GM23338 (cell line): ENCODE measurements at regions not wholly inside any gene's neighbourhood (a gene's known extent, or its start where the extent isn't known, plus 50 kb on each side); places are given as distances from the start of the nearest gene placed in this dataset.

ENCODE experiments used
- ATAC-seq: fragments of 200-7000 bp; cut with Tn5 transposase; 3 replicates; pipeline ENCODE4 v1.9.1; 2020
- DNase-seq: peaks from one replicate; pipeline ENCODE4 v3.0.0-alpha.2; 2015; ENCODE audit warnings: low spot score
- H2AFZ ChIP-seq: fragments of 200-600 bp; sonication (generic); 2 replicates; pipeline ENCODE4 v1.8.0; 2016; ENCODE audit warnings: antibody characterized with exemption, mild to moderate bottlenecking, moderate library complexity
- H3F3A ChIP-seq: fragments of 200-600 bp; sonication (generic); replicated peaks from 2 replicates; pipeline ENCODE4 v1.8.0; 2017; ENCODE audit warnings: antibody characterized with exemption, mixed run types, low read depth
- H3K27ac ChIP-seq: fragments of 200-600 bp; sonication (generic); 2 replicates; pipeline ENCODE4 v1.6.1; 2016; ENCODE audit warnings: low read depth
- H3K27me3 ChIP-seq: fragments of 200-600 bp; sonication (generic); 2 replicates; pipeline ENCODE4 v1.8.0; 2016; ENCODE audit warnings: mild to moderate bottlenecking, mixed run types, moderate library complexity; ENCODE audit not compliant: insufficient read depth
- H3K36me3 ChIP-seq: fragments of 200-600 bp; sonication (generic); 2 replicates; pipeline ENCODE4 v1.8.0; 2016; ENCODE audit warnings: mild to moderate bottlenecking; ENCODE audit not compliant: insufficient read depth
- H3K4me1 ChIP-seq: fragments of 200-600 bp; sonication (generic); 2 replicates; pipeline ENCODE4 v1.8.0; 2016; ENCODE audit warnings: mild to moderate bottlenecking, moderate library complexity; ENCODE audit not compliant: insufficient read depth
- H3K4me2 ChIP-seq: fragments of 200-600 bp; sonication (generic); 2 replicates; pipeline ENCODE4 v1.7.1; 2017; ENCODE audit warnings: mixed run types
- H3K4me3 ChIP-seq: fragments of 200-600 bp; sonication (generic); 2 replicates; pipeline ENCODE4 v1.6.1; 2016; ENCODE audit warnings: mixed run types
- H3K79me2 ChIP-seq: fragments of 200-600 bp; sonication (generic); replicated peaks from 2 replicates; pipeline ENCODE4 v1.8.0; 2017; ENCODE audit warnings: mild to moderate bottlenecking; ENCODE audit not compliant: insufficient read depth
- H3K9me2 ChIP-seq: fragments of 200-600 bp; sonication (generic); 2 replicates; pipeline ENCODE4 v1.8.0; 2017; ENCODE audit not compliant: insufficient read depth
- H4K20me1 ChIP-seq: fragments of 200-600 bp; sonication (generic); replicated peaks from 2 replicates; pipeline ENCODE4 v1.8.0; 2017; ENCODE audit warnings: mild to moderate bottlenecking; ENCODE audit not compliant: insufficient read depth
- H3K27ac Mint-ChIP-seq: 2 replicates; pipeline ENCODE4 v1.8.0; 2020; ENCODE audit warnings: inconsistent platforms, mild to moderate bottlenecking, moderate library complexity, mixed read lengths
- H3K27me3 Mint-ChIP-seq: 3 replicates; pipeline ENCODE4 v1.8.0; 2022; ENCODE audit warnings: low read depth, mild to moderate bottlenecking, moderate library complexity, mixed read lengths, inconsistent platforms; ENCODE audit not compliant: insufficient read depth, poor library complexity
- H3K36me3 Mint-ChIP-seq: 3 replicates; pipeline ENCODE4 v1.8.0; 2021; ENCODE audit warnings: low read depth, mild to moderate bottlenecking, inconsistent platforms, moderate library complexity, mixed read lengths
- H3K4me1 Mint-ChIP-seq: 3 replicates; pipeline ENCODE4 v1.8.0; 2020; ENCODE audit warnings: mild to moderate bottlenecking, inconsistent platforms, mixed read lengths
- H3K4me3 Mint-ChIP-seq: 3 replicates; pipeline ENCODE4 v1.8.0; 2021; ENCODE audit warnings: moderate library complexity, mild to moderate bottlenecking, inconsistent platforms, mixed read lengths
- H3K9me3 Mint-ChIP-seq: 3 replicates; pipeline ENCODE4 v1.8.0; 2020; ENCODE audit warnings: moderate library complexity, mild to moderate bottlenecking, inconsistent platforms, mixed read lengths
- CREB1 ChIP-seq: fragments of 250-450 bp; sonication (Bioruptor Pico); IDR thresholded peaks from 2 replicates; pipeline ENCODE4 v1.5.0; 2020; ENCODE audit warnings: low read depth, mild to moderate bottlenecking, moderate library complexity
- ETS1 ChIP-seq: IDR thresholded peaks from 2 replicates; pipeline ENCODE4 v1.6.1; 2016; ENCODE audit warnings: antibody characterized with exemption
- EZH2 ChIP-seq: fragments of 200-600 bp; sonication (generic); IDR thresholded peaks from one replicate; pipeline ENCODE4 v1.8.0; 2017; ENCODE audit warnings: antibody characterized with exemption, mild to moderate bottlenecking, low read depth; ENCODE audit not compliant: unreplicated experiment
- EZH2phosphoT487 ChIP-seq: fragments of 200-600 bp; sonication (generic); IDR thresholded peaks from one replicate; pipeline ENCODE4 v1.8.1; 2018; ENCODE audit warnings: antibody characterized with exemption; ENCODE audit not compliant: unreplicated experiment
- JUNB ChIP-seq: IDR thresholded peaks from one replicate; pipeline ENCODE4 v1.6.1; 2016; ENCODE audit warnings: antibody characterized with exemption; ENCODE audit not compliant: unreplicated experiment
- NANOG ChIP-seq: IDR thresholded peaks from 2 replicates; pipeline ENCODE4 v1.6.1; 2016; ENCODE audit warnings: antibody characterized with exemption, borderline replicate concordance
- POLR2AphosphoS5 ChIP-seq: IDR thresholded peaks from 2 replicates; pipeline ENCODE4 v1.6.1; 2016; ENCODE audit warnings: antibody characterized with exemption, low read depth
- REST ChIP-seq: IDR thresholded peaks from one replicate; pipeline ENCODE4 v1.6.1; 2018; ENCODE audit warnings: antibody characterized with exemption; ENCODE audit not compliant: unreplicated experiment
- STAT1 ChIP-seq: IDR thresholded peaks from one replicate; pipeline ENCODE4 v1.6.1; 2016; ENCODE audit warnings: antibody characterized with exemption; ENCODE audit not compliant: unreplicated experiment
- ZNF114 ChIP-seq: fragments of 250-450 bp; sonication (Bioruptor Pico); IDR thresholded peaks from 2 replicates; pipeline ENCODE4 v1.5.0; 2020; ENCODE audit warnings: mild to moderate bottlenecking, moderate library complexity
- ZNF331 ChIP-seq: fragments of 250-450 bp; sonication (Bioruptor Pico); IDR thresholded peaks from 2 replicates; pipeline ENCODE4 v1.5.0; 2020; ENCODE audit warnings: low read depth, mild to moderate bottlenecking, moderate library complexity
- ZNF462 ChIP-seq: fragments of 250-450 bp; sonication (Bioruptor Pico); IDR thresholded peaks from 2 replicates; pipeline ENCODE4 v1.5.0; 2020; ENCODE audit warnings: mild to moderate bottlenecking, moderate library complexity
- TF ChIP-seq, protein P1 (sequence below), 2 experiments: fragments of 200-600 bp in 1 of 2; sonication (generic) in 1 of 2; conservative IDR thresholded peaks; 2 replicates each; pipeline versions ENCODE4 v1.5.1 to v1.6.1; 2016 to 2017; ENCODE audit warnings: antibody characterized with exemption in 2 of 2, low read depth in 2 of 2, mild to moderate bottlenecking in 2 of 2, moderate library complexity in 1 of 2

GRCh38 chr15:46014532-46014931, 379.7 kb downstream of the SQOR start:
- H3K4me3 ChIP-seq, result no peak overlapping the region
- peaks cover 86% of the 10 kb centered on the region for H3K9me3 Mint-ChIP-seq
- H4K20me1 ChIP-seq, result no peaks in the 10 kb centered on the region
- H3K9me2 ChIP-seq, result no peaks in the 10 kb centered on the region
- H3K27ac ChIP-seq, result no peak overlapping the region
- H3K4me2 ChIP-seq, result no peak overlapping the region
- H3K4me1 Mint-ChIP-seq, result no peaks in the 10 kb centered on the region
- peaks cover 11% of the 10 kb centered on the region for H3K27me3 Mint-ChIP-seq
- no peaks in the 10 kb centered on the region for H3K79me2 ChIP-seq
- no peaks in the 10 kb centered on the region for H3K27me3 ChIP-seq
- peaks cover 22% of the 10 kb centered on the region for H3K36me3 Mint-ChIP-seq
- DNase-seq, result no peak
- no peak overlapping the region for H2AFZ ChIP-seq
- H3F3A ChIP-seq, result no peaks in the 10 kb centered on the region
- no peak for TF ChIP-seq EZH2phosphoT487
- TF ChIP-seq STAT1, result no peak
- TF ChIP-seq ZNF462 (CRISPR knock-in tag), result no peak
- no peak for TF ChIP-seq JUNB
- no peak for TF ChIP-seq POLR2AphosphoS5
- TF ChIP-seq ZNF114 (CRISPR knock-in tag), result no peak
- TF ChIP-seq NANOG, result no peak
- TF ChIP-seq EZH2, result no peak
- TF ChIP-seq ETS1, result no peak
- no peak for TF ChIP-seq REST
- TF ChIP-seq CREB1 (CRISPR knock-in tag), result no peak
- no peak for TF ChIP-seq ZNF331 (CRISPR knock-in tag)
- TF ChIP-seq, protein P1, sequence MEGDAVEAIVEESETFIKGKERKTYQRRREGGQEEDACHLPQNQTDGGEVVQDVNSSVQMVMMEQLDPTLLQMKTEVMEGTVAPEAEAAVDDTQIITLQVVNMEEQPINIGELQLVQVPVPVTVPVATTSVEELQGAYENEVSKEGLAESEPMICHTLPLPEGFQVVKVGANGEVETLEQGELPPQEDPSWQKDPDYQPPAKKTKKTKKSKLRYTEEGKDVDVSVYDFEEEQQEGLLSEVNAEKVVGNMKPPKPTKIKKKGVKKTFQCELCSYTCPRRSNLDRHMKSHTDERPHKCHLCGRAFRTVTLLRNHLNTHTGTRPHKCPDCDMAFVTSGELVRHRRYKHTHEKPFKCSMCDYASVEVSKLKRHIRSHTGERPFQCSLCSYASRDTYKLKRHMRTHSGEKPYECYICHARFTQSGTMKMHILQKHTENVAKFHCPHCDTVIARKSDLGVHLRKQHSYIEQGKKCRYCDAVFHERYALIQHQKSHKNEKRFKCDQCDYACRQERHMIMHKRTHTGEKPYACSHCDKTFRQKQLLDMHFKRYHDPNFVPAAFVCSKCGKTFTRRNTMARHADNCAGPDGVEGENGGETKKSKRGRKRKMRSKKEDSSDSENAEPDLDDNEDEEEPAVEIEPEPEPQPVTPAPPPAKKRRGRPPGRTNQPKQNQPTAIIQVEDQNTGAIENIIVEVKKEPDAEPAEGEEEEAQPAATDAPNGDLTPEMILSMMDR (conservative IDR thresholded peaks at IDR 0.05; ENCODE audit: low read depth in 2 of 2), result no peak
- H3K36me3 ChIP-seq, result no peaks in the 10 kb centered on the region
- no peak overlapping the region for H3K27ac Mint-ChIP-seq
- no peaks in the 10 kb centered on the region for H3K4me1 ChIP-seq
- H3K4me3 Mint-ChIP-seq, result no peak overlapping the region
- no peak for ATAC-seq
